ENCODE measurements at regions not wholly inside any gene's neighbourhood (a gene's known extent, or its start where the extent isn't known, plus 50 kb on each side); places are given as distances from the start of the nearest gene placed in this dataset.

- no peak for TF ChIP-seq CTCF (optimal IDR thresholded peaks at IDR 0.05 in 1 of 3, IDR thresholded peaks at IDR 0.05 in 1 of 3, conservative IDR thresholded peaks at IDR 0.05 in 1 of 3; ENCODE audit: extremely low read depth in 1 of 3, insufficient read depth in 2 of 3, low read length in 3 of 3)
- TF ChIP-seq EZH2 (IDR thresholded peaks at IDR 0.05; ENCODE audit: low read length): no peak
Observed at GRCh38 chr1:34283142-34283541, 106.4 kb downstream of the C1orf94 start.
